ENCODE measurements at regions not wholly inside any gene's neighbourhood (a gene's known extent, or its start where the extent isn't known, plus 50 kb on each side); places are given as distances from the start of the nearest gene placed in this dataset.

DNA sequence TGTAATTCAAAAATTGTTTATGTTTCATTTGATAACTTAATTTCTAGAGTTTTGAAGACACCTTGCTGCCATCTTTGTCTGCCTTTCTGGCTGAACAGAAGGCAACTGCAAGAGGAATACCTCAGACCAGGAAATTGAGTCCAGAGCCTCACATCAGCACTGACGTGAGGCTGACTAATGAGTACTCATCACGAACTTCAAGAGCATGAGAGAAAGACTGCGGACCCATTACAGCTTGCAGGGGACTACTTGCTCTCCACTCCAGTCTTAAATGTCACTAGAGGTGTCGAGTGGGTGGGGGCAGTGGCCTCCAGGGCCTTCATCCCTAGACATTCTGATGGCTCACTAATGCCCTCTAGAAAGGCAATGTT lies 109.5 kb upstream of the SSTR4 start:
- TF ChIP-seq, protein P1, sequence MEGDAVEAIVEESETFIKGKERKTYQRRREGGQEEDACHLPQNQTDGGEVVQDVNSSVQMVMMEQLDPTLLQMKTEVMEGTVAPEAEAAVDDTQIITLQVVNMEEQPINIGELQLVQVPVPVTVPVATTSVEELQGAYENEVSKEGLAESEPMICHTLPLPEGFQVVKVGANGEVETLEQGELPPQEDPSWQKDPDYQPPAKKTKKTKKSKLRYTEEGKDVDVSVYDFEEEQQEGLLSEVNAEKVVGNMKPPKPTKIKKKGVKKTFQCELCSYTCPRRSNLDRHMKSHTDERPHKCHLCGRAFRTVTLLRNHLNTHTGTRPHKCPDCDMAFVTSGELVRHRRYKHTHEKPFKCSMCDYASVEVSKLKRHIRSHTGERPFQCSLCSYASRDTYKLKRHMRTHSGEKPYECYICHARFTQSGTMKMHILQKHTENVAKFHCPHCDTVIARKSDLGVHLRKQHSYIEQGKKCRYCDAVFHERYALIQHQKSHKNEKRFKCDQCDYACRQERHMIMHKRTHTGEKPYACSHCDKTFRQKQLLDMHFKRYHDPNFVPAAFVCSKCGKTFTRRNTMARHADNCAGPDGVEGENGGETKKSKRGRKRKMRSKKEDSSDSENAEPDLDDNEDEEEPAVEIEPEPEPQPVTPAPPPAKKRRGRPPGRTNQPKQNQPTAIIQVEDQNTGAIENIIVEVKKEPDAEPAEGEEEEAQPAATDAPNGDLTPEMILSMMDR (IDR thresholded peaks at IDR 0.05), result no peak
- no peak for TF ChIP-seq POLR2AphosphoS5 (IDR thresholded peaks at IDR 0.05)

Measured in prostate gland (tissue), 2 donors.